Peyer's patch (tissue), 4 donors: ENCODE measurements at regions not wholly inside any gene's neighbourhood (a gene's known extent, or its start where the extent isn't known, plus 50 kb on each side); places are given as distances from the start of the nearest gene placed in this dataset.

Source experiments
- POLR2A ChIP-seq, 2 donors: fragments of 450-650 bp; IDR thresholded peaks; one replicate each; pipeline ENCODE4 v1.5.1; 2017; ENCODE audit warnings: antibody characterized with exemption in 2 of 2, mild to moderate bottlenecking in 2 of 2, moderate library complexity in 2 of 2
- TF ChIP-seq, protein P1 (sequence below), 6 experiments: fragments of 450-650 bp in 4 of 6; fragments of 200-600 bp in 2 of 6; sonication (generic) in 1 of 6; IDR thresholded peaks; one replicate each; pipeline ENCODE4 v1.5.1; 2017 to 2019; ENCODE audit warnings: antibody characterized with exemption in 6 of 6, mild to moderate bottlenecking in 3 of 6, moderate library complexity in 1 of 6

DNA sequence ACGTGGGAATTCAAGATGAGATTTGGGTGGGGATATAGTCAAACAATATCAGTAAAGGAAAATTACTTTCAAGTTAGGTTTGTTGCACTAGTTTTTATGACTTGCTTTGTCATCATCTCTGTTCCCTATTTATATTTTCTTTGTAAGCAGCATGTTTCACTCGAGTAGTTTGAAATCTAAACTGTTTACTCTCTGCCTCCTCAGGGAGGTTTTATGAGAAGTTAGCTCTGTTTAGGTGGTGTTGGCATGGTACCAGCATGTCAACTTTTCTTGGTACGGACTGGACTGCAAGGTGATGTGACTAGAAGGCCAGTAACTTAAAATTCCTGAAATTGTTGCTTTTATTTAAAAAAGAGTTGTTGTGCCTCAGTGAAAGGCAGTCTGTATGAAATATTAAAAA is 59.2 kb upstream of the MTPN start:
- TF ChIP-seq POLR2A (IDR thresholded peaks at IDR 0.05), result no peak
- TF ChIP-seq, protein P1, sequence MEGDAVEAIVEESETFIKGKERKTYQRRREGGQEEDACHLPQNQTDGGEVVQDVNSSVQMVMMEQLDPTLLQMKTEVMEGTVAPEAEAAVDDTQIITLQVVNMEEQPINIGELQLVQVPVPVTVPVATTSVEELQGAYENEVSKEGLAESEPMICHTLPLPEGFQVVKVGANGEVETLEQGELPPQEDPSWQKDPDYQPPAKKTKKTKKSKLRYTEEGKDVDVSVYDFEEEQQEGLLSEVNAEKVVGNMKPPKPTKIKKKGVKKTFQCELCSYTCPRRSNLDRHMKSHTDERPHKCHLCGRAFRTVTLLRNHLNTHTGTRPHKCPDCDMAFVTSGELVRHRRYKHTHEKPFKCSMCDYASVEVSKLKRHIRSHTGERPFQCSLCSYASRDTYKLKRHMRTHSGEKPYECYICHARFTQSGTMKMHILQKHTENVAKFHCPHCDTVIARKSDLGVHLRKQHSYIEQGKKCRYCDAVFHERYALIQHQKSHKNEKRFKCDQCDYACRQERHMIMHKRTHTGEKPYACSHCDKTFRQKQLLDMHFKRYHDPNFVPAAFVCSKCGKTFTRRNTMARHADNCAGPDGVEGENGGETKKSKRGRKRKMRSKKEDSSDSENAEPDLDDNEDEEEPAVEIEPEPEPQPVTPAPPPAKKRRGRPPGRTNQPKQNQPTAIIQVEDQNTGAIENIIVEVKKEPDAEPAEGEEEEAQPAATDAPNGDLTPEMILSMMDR (IDR thresholded peaks at IDR 0.05), result no peak
